ENCODE measurements at regions not wholly inside any gene's neighbourhood (a gene's known extent, or its start where the extent isn't known, plus 50 kb on each side); places are given as distances from the start of the nearest gene placed in this dataset.

- TF ChIP-seq JUN (CRISPR knock-in tag; IDR thresholded peaks at IDR 0.05), result no peak
- TF ChIP-seq ZNF274 (CRISPR knock-in tag; IDR thresholded peaks at IDR 0.05), result no peak
- TF ChIP-seq BRD4 (CRISPR knock-in tag; IDR thresholded peaks at IDR 0.05), result no peak
- TF ChIP-seq ZNF879 (CRISPR knock-in tag; IDR thresholded peaks at IDR 0.05), result no peak
Measured at GRCh38 chr6:88301256-88301655, 135.1 kb upstream of the CNR1 start.
